GM20000 (cell line): ENCODE measurements at regions not wholly inside any gene's neighbourhood (a gene's known extent, or its start where the extent isn't known, plus 50 kb on each side); places are given as distances from the start of the nearest gene placed in this dataset.

ENCODE experiments used
- DNase-seq: peaks from one replicate; pipeline ENCODE4 v3.0.0; 2012; ENCODE audit warnings: low spot score
- TF ChIP-seq, protein P1 (sequence below): IDR thresholded peaks from 2 replicates; pipeline ENCODE4 v1.5.1; 2012; ENCODE audit warnings: mild to moderate bottlenecking, control low read depth; ENCODE audit errors: extremely low read depth, missing control alignments

DNA sequence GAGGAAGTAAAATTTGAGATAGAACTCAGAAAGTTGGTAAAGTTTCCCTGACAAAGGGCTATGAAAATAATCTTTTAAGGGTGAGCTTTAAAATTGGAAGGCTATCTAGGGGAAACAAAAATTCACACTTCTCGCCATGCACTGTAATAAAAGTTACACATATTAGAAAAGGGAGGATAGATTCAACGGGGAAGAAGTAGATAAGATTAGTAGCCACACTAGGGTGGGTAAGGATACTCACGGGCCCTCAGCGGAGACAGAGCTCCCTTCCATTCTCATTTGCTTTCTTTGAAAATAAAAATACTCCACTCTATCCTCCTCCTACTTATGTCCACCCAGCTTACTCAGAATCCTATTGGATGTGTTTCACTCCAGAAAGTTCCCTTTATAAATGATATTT lies 691.3 kb upstream of the NR2F2 start:
- DNase-seq: no peak
- TF ChIP-seq, protein P1, sequence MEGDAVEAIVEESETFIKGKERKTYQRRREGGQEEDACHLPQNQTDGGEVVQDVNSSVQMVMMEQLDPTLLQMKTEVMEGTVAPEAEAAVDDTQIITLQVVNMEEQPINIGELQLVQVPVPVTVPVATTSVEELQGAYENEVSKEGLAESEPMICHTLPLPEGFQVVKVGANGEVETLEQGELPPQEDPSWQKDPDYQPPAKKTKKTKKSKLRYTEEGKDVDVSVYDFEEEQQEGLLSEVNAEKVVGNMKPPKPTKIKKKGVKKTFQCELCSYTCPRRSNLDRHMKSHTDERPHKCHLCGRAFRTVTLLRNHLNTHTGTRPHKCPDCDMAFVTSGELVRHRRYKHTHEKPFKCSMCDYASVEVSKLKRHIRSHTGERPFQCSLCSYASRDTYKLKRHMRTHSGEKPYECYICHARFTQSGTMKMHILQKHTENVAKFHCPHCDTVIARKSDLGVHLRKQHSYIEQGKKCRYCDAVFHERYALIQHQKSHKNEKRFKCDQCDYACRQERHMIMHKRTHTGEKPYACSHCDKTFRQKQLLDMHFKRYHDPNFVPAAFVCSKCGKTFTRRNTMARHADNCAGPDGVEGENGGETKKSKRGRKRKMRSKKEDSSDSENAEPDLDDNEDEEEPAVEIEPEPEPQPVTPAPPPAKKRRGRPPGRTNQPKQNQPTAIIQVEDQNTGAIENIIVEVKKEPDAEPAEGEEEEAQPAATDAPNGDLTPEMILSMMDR: no peak

DNA sequence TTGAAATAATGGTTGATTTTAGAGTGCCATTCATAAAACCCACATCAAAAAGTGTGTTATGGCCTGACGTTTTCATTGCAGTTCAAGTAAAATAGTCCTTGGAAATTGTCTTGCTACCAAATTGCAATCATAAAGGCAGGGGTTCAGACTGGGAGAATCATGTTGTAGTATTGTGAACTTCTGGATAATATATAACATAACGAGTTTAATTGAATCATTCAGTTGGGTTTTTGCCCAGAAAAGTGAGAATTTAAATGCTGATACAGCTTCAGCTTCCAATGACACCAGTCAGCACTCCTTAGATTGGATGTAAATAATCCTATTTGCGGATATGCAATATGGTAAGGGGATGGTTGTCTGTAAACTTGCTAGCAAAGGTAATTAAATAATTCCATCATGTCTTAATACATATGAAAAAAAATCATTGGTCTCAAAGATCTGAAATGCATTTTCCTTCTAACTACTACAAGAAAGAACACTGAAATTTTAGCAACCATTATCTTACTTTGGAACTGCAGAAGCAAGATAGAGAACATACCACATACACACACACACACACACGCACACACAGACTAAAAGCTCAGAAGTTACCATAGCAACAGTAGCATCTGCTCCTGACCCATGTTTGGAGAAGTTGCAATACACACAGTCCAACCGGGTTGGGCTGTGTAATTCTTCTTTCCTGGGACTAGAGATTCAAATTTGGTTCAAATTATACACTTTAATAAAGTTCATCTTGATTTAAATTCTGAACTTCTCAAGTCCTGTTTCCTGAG lies 686.2 kb upstream of the NR2F2 start:
- TF ChIP-seq, protein P1: no peak
- DNase-seq: no peak

DNA sequence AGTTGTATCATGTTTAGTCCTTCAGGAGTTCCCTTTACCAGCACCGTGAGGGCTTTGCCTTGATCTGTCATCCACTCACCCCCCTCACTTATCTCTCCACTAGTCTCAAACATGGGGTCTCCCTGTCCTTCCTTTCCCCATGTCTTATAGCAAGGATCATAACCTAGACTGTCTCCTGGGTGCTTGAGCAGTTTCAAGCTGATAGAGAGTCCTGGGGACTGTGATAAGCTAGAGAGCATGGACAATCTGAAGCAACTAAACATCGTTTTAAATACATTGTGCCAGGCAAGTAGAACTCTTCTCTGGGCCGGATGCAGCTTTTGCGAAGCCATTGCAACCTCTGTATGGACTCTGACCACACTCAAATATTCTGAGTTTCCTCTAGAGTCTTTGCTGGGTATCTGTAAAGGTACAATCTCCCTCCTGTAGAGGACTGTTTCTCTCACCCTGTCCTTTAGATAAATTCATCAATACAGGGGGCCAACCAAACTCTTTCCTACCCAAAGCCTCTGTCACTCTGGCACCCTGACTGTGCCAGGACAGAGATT lies 684.6 kb upstream of the NR2F2 start:
- TF ChIP-seq, protein P1: no peak
- DNase-seq: no peak

DNA sequence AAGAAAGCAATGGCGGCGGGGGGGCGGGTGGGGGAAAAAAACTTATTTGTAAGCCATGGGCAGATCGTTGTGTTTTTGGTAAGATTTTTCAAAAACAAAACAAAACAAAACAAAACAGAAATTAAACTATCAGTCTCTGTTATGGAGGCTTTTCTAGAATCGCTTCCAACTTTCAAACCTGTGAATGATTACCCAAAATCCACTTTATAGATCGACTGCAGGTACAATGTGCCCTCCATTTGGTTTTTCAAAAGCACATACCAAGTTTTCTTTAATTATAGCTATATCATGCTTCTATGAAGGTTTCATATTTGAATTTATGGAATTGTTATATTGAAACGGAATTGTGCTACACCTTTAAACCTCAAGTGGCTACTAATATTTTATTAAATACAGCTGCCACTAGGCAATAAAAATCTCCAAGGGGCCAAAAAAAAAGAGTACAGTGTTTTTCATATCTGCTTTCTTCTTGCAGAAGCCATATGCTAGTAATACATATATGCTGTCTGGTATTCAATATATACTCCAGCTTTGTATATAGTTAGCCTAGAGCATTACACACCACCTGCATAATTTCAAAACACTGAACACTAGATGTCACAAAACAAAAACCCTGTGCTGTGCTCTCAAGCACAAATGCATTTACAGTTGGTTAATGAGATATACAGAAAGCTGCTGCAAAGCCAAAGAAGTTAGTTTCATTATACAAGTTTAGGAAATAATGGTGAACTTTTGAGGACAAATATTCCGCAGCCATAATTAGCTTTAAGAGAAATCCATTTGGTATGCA lies 683.8 kb upstream of the NR2F2 start:
- DNase-seq: no peak
- TF ChIP-seq, protein P1: no peak

- TF ChIP-seq, protein P1: no peak
- DNase-seq: no peak
Observed at GRCh38 chr15:95647531-95648277, 682.8 kb upstream of the NR2F2 start.

GRCh38 chr15:95653361-95653805 lies 677.1 kb upstream of the NR2F2 start:
- TF ChIP-seq, protein P1: no peak
- no peak for DNase-seq
